C4-2B (cell line): ENCODE measurements at regions not wholly inside any gene's neighbourhood (a gene's known extent, or its start where the extent isn't known, plus 50 kb on each side); places are given as distances from the start of the nearest gene placed in this dataset.

Experiments
- CTCF ChIP-seq: fragments of 450-650 bp; conservative IDR thresholded peaks from 2 replicates; pipeline ENCODE4 v1.5.1; 2017; ENCODE audit warnings: mild to moderate bottlenecking
- ZFX ChIP-seq: fragments of 450-650 bp; IDR thresholded peaks from 2 replicates; pipeline ENCODE4 v1.6.1; 2017

DNA sequence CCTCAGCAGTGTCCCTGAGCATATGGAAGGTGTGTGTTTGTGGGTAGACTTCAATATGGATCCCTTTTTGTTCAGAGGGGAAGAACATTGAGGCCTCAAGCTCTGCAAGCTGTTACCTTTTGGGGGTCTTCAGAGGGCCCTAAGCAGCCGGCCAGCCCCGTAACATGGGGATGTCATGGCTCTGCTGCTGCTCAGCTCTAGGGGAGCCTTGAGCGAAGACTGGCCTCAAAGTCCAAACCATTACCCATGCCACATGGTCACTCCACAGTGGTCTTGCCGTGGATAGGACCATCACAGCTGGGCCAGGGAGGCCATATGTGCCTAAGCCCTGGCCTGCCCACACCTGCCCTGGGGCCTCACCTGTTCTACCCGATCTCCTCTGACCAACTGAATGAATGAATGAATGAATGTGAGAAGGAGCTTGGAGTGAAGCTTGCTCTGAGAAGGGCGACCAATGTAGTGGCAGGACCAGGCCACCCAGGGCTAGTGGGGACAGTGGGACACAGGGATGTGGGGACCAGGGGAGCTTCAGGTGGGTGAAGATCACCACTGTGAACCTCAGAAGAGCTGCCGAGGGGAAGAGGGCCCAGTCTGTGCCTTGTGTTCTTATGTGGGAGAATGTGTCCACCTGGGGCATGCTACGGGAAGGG lies 754.6 kb downstream of the BRD1 start:
- TF ChIP-seq CTCF (no peak), ZFX (no peak)
